Upper lobe of right lung (tissue), 1 donor: ENCODE measurements at regions not wholly inside any gene's neighbourhood (a gene's known extent, or its start where the extent isn't known, plus 50 kb on each side); places are given as distances from the start of the nearest gene placed in this dataset.

ENCODE experiments used
- ATAC-seq: fragments of 200-7000 bp; cut with Tn5 transposase; one replicate; pipeline ENCODE4 v1.9.1; 2020; ENCODE audit warnings: mild to moderate bottlenecking, moderate library complexity
- DNase-seq: peaks from one replicate; pipeline ENCODE4 v3.0.0-alpha.2; 2020
- H3K27ac ChIP-seq: fragments of 200-600 bp; one replicate; pipeline ENCODE4 v1.8.0; 2022
- H3K27me3 ChIP-seq: fragments of 200-600 bp; one replicate; pipeline ENCODE4 v1.8.0; 2022; ENCODE audit warnings: mild to moderate bottlenecking
- H3K36me3 ChIP-seq: fragments of 200-600 bp; one replicate; pipeline ENCODE4 v1.8.0; 2022
- H3K4me1 ChIP-seq: fragments of 200-600 bp; one replicate; pipeline ENCODE4 v1.8.0; 2022
- H3K4me3 ChIP-seq: fragments of 200-600 bp; one replicate; pipeline ENCODE4 v1.8.0; 2022; ENCODE audit warnings: mild to moderate bottlenecking
- H3K9me3 ChIP-seq: fragments of 200-600 bp; one replicate; pipeline ENCODE4 v1.8.0; 2022
- CTCF ChIP-seq: fragments of 200-600 bp; IDR thresholded peaks from one replicate; pipeline ENCODE4 v1.8.0; 2022; ENCODE audit warnings: antibody characterized with exemption
- intact Hi-C: fragments of 100-400 bp; cut with DNase I; formaldehyde crosslinking; loops from one replicate; pipeline ENCODE4 v1.11.0; 2022
- donor health status: DM: no; HTN: yes; CAD: no; lungs with severe emphysema.

DNA sequence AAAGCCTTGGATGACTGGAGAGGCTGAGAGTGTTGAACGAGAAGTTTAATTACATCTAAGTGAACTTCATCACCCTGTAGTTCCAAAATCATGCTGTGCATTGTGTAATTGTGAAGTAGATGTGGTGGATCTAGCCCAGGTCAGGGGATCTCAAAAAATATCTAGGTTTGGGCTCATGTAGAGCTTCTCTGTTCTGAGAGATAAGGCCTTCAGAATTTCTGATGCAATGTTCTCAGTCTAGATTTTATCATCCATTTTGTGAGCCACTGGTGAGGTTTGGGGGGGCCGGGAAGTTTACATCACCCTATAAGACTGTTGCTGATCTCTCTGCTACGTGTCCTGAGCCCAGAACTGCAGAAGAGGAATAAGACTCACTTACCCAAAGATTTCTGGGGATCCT is 719.4 kb downstream of the SOCS6 start:
- H3K27ac ChIP-seq: no peak overlapping the region
- no peaks in the 10 kb centered on the region for H3K27me3 ChIP-seq
- no peak for ATAC-seq
- DNase-seq: no peak
- no peaks in the 10 kb centered on the region for H3K9me3 ChIP-seq
- no peaks in the 10 kb centered on the region for H3K36me3 ChIP-seq
- TF ChIP-seq CTCF: no peak
- H3K4me3 ChIP-seq: no peak overlapping the region
- H3K4me1 ChIP-seq: no peaks in the 10 kb centered on the region
- intact Hi-C loops: no loop called here

DNA sequence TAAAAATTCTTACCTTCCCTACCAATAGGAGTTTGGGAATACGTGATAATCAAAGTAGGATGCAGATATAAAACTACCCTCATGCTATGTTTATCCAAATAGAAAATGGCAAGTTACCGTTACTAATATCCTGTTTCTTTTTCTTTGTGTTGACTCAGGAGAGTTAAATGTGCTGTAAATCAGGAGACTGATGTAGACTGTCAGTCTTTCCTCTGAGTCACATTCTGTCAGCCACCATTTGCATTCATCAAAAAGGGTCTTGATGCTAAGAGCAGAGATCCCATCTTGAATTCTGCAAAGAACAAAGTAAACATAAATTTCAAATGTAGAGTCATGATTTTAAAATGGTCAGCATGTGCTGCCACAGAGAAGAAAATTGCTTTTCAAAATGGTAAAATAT is 712.8 kb downstream of the SOCS6 start:
- no peak for TF ChIP-seq CTCF
- no peak for DNase-seq
- intact Hi-C loops: no loop called here
- Histone ChIP-seq H3K4me3 (no peak overlapping the region), H3K4me1 (no peaks in the 10 kb centered on the region), H3K9me3 (no peaks in the 10 kb centered on the region), H3K36me3 (no peaks in the 10 kb centered on the region), H3K27me3 (no peaks in the 10 kb centered on the region), H3K27ac (no peak overlapping the region)
- no peak for ATAC-seq

DNA sequence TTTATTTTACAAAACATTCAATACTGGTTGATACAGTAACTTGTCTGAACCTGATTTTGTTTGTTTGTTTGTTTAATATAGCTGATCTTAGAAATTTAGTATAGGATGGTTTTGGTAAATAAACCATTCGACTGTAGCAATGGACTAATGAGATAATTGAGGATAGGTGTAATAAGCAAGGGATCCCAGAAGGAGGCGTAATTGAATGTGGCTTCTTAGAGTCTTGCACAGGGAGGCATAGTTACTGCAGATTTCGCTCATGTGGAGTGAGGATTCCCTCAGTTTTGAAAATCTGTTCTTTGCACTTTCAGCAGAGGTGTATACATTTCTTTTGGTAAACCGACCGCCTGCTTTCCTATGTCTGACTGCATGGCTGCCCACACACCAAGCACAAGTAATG is 709.6 kb downstream of the SOCS6 start:
- Histone ChIP-seq H3K36me3 (no peaks in the 10 kb centered on the region), H3K9me3 (no peaks in the 10 kb centered on the region), H3K4me3 (no peak overlapping the region), H3K4me1 (no peaks in the 10 kb centered on the region), H3K27me3 (no peaks in the 10 kb centered on the region), H3K27ac (no peak overlapping the region)
- TF ChIP-seq CTCF: no peak
- no peak for DNase-seq
- ATAC-seq: no peak
- intact Hi-C loops: no loop called here

- Histone ChIP-seq H3K4me3 (no peak overlapping the region), H3K27me3 (no peaks in the 10 kb centered on the region), H3K4me1 (no peaks in the 10 kb centered on the region), H3K36me3 (no peaks in the 10 kb centered on the region), H3K27ac (no peak overlapping the region), H3K9me3 (no peaks in the 10 kb centered on the region)
- TF ChIP-seq CTCF: no peak
- DNase-seq (no peak), ATAC-seq (no peak)
- intact Hi-C loops: no loop called here
Measured at GRCh38 chr18:70994116-70994515, 705.3 kb downstream of the SOCS6 start.

GRCh38 chr18:70991577-70991976 is 702.7 kb downstream of the SOCS6 start:
- no peak for TF ChIP-seq CTCF
- Histone ChIP-seq H3K4me1 (no peaks in the 10 kb centered on the region), H3K9me3 (no peaks in the 10 kb centered on the region), H3K27ac (no peak overlapping the region), H3K4me3 (no peak overlapping the region), H3K36me3 (no peaks in the 10 kb centered on the region), H3K27me3 (no peaks in the 10 kb centered on the region)
- intact Hi-C loops: no loop called here
- DNase-seq (no peak), ATAC-seq (no peak)

- no peak for TF ChIP-seq CTCF
- Histone ChIP-seq H3K9me3 (no peaks in the 10 kb centered on the region), H3K36me3 (no peaks in the 10 kb centered on the region), H3K27ac (no peak overlapping the region), H3K27me3 (no peaks in the 10 kb centered on the region), H3K4me1 (no peaks in the 10 kb centered on the region), H3K4me3 (no peak overlapping the region)
- ATAC-seq (no peak), DNase-seq (no peak)
- intact Hi-C loops: no loop called here
Measured at GRCh38 chr18:70985948-70986347, 697.1 kb downstream of the SOCS6 start.
